Activated CD4-positive, alpha-beta T cell treated with anti-CD3 and anti-CD28 coated beads for 36 hours (primary cell): ENCODE measurements at regions not wholly inside any gene's neighbourhood (a gene's known extent, or its start where the extent isn't known, plus 50 kb on each side); places are given as distances from the start of the nearest gene placed in this dataset.
A peak's percentile ranks its signal among the peaks of the same experiment; 100 is the strongest.

Source experiments
- ATAC-seq: fragments of 200-7000 bp; cut with Tn5 transposase; one replicate; pipeline ENCODE4 v1.10.0; 2021; ENCODE audit warnings: mild to moderate bottlenecking, moderate library complexity
- CTCF ChIA-PET: fragments of 350-600 bp; sonication (Branson Sonifier 250); formaldehyde crosslinking; loops from one replicate; lab custom pipeline; 2021; ENCODE audit warnings: antibody characterized with exemption; lab: Charles Lee
- POLR2A ChIA-PET: fragments of 350-600 bp; sonication (Branson Sonifier 250); formaldehyde crosslinking; loops from one replicate; lab custom pipeline; 2021; ENCODE audit warnings: antibody characterized with exemption, inconsistent platforms; lab: Charles Lee
- DNase-seq: peaks from one replicate; pipeline ENCODE4 v3.0.0-alpha.2; 2020
- H3K27ac Mint-ChIP-seq: one replicate; pipeline ENCODE4 v1.8.0; 2021; ENCODE audit warnings: mixed read lengths
- H3K27me3 Mint-ChIP-seq: one replicate; pipeline ENCODE4 v1.8.0; 2021; ENCODE audit warnings: mixed read lengths
- H3K36me3 Mint-ChIP-seq: one replicate; pipeline ENCODE4 v1.8.0; 2021; ENCODE audit warnings: low read depth, mixed read lengths
- H3K4me1 Mint-ChIP-seq: one replicate; pipeline ENCODE4 v1.8.0; 2021; ENCODE audit warnings: mixed read lengths
- H3K4me3 Mint-ChIP-seq: one replicate; pipeline ENCODE4 v1.8.0; 2021; ENCODE audit warnings: mild to moderate bottlenecking, moderate library complexity, mixed read lengths
- H3K9me3 Mint-ChIP-seq: one replicate; pipeline ENCODE4 v1.8.0; 2021; ENCODE audit warnings: low read depth, mixed read lengths
- intact Hi-C, 2 experiments: fragments of 100-400 bp; cut with DNase I in 1 of 2; cut with micrococcal nuclease in 1 of 2; formaldehyde crosslinking; loops; one replicate each; pipeline versions ENCODE4 v1.14.2 to v1.15.1; 2022 to 2024; cut with DNase I, micrococcal nuclease

DNA sequence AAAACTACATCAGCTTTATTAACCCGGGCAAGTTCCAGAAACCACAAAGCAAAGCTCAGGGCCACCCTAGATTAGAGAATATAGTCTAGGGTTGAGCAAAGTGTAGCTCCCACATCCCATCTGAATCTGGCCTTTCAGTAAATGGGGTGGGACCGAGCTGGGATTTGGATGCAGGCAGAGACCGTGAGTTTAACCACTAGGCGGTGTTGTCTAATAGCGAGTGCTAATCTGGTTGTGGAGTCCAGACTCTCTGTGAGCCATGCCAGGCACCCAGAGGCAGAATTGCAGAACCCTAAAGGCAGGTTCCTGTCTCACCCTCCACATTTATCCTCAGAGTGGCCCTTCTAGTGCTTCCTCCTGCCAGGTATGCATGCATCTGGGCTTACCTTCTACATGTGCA lies 435.9 kb downstream of the TSN start:
- intact Hi-C loops, result no loop called here
- Mint-ChIP-seq H3K27ac (no peak overlapping the region), H3K9me3 (no peaks in the 10 kb centered on the region), H3K4me1 (no peaks in the 10 kb centered on the region), H3K27me3 (peaks cover 5% of the 10 kb centered on the region), H3K36me3 (no peaks in the 10 kb centered on the region), H3K4me3 (no peak overlapping the region)
- ChIA-PET CTCF (no interaction called here), POLR2A (no interaction called here)
- peak; percentile 7 for DNase-seq
- no peak for ATAC-seq

DNA sequence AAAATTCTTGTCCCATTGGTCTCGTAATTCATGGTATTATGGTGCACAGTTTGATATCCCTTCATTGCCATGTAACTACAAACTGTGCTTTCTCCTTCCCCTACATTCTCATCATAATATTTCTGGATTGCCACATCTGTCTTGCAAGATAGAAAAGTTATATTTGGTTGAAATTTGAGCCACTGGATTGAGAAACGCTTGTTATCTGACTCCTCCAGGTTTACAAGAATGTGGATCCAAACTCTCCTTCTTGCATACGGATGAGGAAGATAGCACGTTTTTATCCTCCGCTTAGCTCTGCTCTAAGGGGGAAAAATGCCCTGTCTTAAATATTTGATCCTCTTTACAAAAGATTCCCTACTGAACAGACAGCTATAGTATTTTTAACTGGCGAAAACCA lies 438.2 kb downstream of the TSN start:
- H3K27me3 Mint-ChIP-seq, result peaks cover 2% of the 10 kb centered on the region
- no peaks in the 10 kb centered on the region for H3K36me3 Mint-ChIP-seq
- ChIA-PET CTCF (no interaction called here), POLR2A (no interaction called here)
- H3K4me1 Mint-ChIP-seq, result no peaks in the 10 kb centered on the region
- intact Hi-C loops, result no loop called here
- no peak overlapping the region for H3K4me3 Mint-ChIP-seq
- H3K9me3 Mint-ChIP-seq, result no peaks in the 10 kb centered on the region
- ATAC-seq (no peak), DNase-seq (no peak)
- no peak overlapping the region for H3K27ac Mint-ChIP-seq

DNA sequence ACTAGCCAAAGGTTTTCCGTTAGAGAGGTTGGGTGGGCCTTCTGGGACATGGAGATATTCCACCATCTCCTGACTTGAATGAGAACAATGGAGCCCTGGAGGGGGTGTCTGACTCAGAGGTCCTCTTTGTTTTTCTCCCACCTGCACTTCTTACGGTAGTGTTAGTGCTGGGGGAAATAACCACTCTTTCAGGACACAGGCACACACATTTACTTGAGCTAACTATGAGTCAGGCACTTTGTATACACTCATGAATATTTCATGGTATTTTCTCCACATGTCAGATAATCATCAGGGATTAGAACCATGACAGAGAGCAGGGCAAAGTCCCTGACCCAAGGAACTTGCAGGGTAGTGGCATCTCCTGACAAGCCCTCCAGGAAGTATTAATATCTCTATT lies 439.1 kb downstream of the TSN start:
- CTCF ChIA-PET, result no interaction called here
- no peaks in the 10 kb centered on the region for H3K36me3 Mint-ChIP-seq

DNA sequence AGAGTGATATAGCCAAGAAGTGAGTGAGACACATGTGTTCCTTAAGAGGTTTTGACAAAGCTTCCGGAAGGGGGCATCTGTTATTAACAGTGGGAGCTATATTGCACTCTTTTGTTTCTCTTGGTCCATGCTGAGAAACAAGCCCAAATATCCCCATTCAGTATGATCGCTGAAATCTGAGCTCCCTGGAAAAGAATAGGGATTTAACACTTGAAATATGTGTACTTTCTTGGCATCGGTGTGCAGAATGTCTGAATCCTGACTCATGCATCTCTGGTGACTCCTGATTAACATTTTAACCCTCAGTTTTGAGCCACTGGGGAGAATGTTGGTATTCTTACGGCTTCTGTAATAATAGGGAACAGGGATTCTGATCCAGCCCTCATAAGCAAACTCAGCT lies 448.1 kb downstream of the TSN start:
- intact Hi-C loops, result no loop called here

More for the DNA sequence above, 439.1 kb downstream of the TSN start:
- POLR2A ChIA-PET, result no interaction called here
- peaks cover 2% of the 10 kb centered on the region for H3K27me3 Mint-ChIP-seq
- intact Hi-C loops, result no loop called here
- ATAC-seq (no peak), DNase-seq (no peak)
- no peaks in the 10 kb centered on the region for H3K4me1 Mint-ChIP-seq
- no peak overlapping the region for H3K4me3 Mint-ChIP-seq
- H3K9me3 Mint-ChIP-seq, result no peaks in the 10 kb centered on the region
- H3K27ac Mint-ChIP-seq, result no peak overlapping the region

DNA sequence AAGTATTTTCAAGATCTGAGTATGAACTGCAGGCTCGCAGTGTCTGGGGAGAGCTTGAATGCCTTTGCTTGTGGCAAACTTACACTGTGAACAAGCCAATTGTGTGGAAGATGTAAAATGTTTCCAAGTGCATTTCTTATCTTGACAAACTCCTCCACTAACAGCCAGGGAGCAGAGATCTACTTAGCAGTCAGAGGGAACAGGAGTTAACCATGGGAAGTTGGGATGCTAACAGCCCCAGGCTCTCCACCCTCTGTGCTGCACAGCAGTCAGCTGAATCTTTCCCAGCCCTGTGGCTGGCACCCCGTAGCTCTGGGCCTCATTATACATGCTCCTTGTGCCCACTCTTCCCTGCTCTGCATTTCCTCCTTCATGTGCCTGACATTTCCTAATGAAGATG lies 450.2 kb downstream of the TSN start:
- no peaks in the 10 kb centered on the region for H3K4me1 Mint-ChIP-seq
- H3K36me3 Mint-ChIP-seq, result no peaks in the 10 kb centered on the region
- POLR2A ChIA-PET, result no interaction called here
- CTCF ChIA-PET, result no interaction called here
- intact Hi-C loops, result no loop called here
- H3K4me3 Mint-ChIP-seq, result no peak overlapping the region
- ATAC-seq (no peak), DNase-seq (no peak)
- no peaks in the 10 kb centered on the region for H3K9me3 Mint-ChIP-seq
- H3K27ac Mint-ChIP-seq, result no peak overlapping the region
- no peaks in the 10 kb centered on the region for H3K27me3 Mint-ChIP-seq

More for the DNA sequence above, 448.1 kb downstream of the TSN start:
- H3K27ac Mint-ChIP-seq, result no peak overlapping the region
- no peaks in the 10 kb centered on the region for H3K36me3 Mint-ChIP-seq
- no peak for ATAC-seq
- H3K4me1 Mint-ChIP-seq, result no peaks in the 10 kb centered on the region
- no peaks in the 10 kb centered on the region for H3K9me3 Mint-ChIP-seq
- no peak overlapping the region for H3K4me3 Mint-ChIP-seq
- DNase-seq, result no peak
- ChIA-PET POLR2A (no interaction called here), CTCF (interaction anchor here (0.6 kb wide), 1 partner anchor 1110 kb away, joined by 3 read pairs; no protein-coding TSS in a partner anchor)
- no peaks in the 10 kb centered on the region for H3K27me3 Mint-ChIP-seq

DNA sequence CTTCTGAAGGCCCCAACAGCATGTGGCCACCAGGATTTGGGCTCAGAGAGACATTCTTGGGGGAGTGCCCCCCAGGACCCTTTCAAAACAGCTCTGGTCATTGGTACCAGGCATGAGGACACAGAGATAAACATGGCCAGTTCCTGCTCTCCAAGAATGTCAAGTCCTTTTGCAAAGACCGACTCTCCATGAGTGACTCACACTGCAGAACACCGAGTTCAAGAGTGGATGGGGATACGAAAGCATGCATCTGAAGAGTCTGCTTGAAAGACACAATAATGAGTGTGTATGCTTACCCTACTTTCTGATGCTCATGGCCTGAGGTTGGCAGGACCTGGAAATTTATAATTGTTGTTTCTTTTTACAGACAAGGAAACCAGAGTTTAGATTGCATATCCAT lies 450.6 kb downstream of the TSN start:
- Mint-ChIP-seq H3K36me3 (no peaks in the 10 kb centered on the region), H3K27ac (no peak overlapping the region), H3K4me3 (no peak overlapping the region), H3K9me3 (no peaks in the 10 kb centered on the region), H3K27me3 (no peaks in the 10 kb centered on the region), H3K4me1 (no peaks in the 10 kb centered on the region)
- no peak for DNase-seq
- ATAC-seq, result no peak
- intact Hi-C loops, result no loop called here
- CTCF ChIA-PET, result interaction anchor here (0.5 to 0.8 kb wide), 2 partner anchors 317 to 1061 kb away, joined by 3 to 4 read pairs; no protein-coding TSS in a partner anchor
- POLR2A ChIA-PET, result no interaction called here

DNA sequence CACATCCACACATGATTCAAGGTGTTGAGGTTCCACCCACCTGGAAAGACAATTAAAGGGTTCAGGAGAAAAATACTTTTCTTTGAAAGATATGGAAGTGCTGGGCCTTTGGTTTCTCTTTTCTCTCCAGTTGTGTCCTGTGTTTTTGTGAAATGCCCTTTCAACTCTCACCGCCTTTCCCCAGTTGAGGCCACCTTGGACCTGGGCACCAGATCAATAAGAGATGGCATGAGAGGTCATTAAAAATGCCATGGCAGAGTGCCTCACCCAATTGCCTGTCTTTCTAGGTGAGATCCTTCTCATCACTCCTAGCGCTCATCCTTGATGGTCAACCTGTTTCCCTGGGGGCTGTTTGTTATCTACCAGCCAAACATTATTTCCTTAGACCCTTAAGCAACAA lies 453.9 kb downstream of the TSN start:
- no peak for ATAC-seq

DNA sequence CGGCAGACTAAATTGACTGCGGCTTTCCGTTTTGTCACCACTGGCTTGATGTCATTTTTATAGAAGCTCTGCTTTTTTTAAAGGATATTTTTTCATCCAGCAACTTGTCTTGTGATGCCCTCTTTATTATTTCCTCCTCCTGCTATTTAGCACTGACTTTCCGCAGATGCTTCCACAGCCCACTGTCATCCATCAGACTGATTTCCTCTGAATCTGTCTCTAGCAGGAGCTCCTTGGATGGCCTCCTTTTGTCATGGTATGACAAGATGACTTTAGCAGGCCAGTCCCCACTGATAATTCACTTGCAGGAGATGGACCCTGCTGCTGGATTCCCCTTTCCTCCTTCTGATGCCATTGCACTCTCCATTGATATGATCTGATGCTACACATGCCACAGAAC lies 454.6 kb downstream of the TSN start:
- no peak for ATAC-seq
- Mint-ChIP-seq H3K4me1 (no peaks in the 10 kb centered on the region), H3K4me3 (no peak overlapping the region), H3K36me3 (no peaks in the 10 kb centered on the region), H3K27ac (no peak overlapping the region), H3K9me3 (no peaks in the 10 kb centered on the region), H3K27me3 (no peaks in the 10 kb centered on the region)
- no peak for DNase-seq
- intact Hi-C loops, result no loop called here
- ChIA-PET CTCF (no interaction called here), POLR2A (no interaction called here)

More for the DNA sequence above, 453.9 kb downstream of the TSN start:
- H3K27me3 Mint-ChIP-seq, result no peaks in the 10 kb centered on the region
- no peak overlapping the region for H3K27ac Mint-ChIP-seq
- CTCF ChIA-PET, result no interaction called here
- H3K4me3 Mint-ChIP-seq, result no peak overlapping the region
- H3K36me3 Mint-ChIP-seq, result no peaks in the 10 kb centered on the region
- H3K9me3 Mint-ChIP-seq, result no peaks in the 10 kb centered on the region
- no peaks in the 10 kb centered on the region for H3K4me1 Mint-ChIP-seq
- intact Hi-C loops, result no loop called here
- POLR2A ChIA-PET, result no interaction called here
- DNase-seq, result no peak

DNA sequence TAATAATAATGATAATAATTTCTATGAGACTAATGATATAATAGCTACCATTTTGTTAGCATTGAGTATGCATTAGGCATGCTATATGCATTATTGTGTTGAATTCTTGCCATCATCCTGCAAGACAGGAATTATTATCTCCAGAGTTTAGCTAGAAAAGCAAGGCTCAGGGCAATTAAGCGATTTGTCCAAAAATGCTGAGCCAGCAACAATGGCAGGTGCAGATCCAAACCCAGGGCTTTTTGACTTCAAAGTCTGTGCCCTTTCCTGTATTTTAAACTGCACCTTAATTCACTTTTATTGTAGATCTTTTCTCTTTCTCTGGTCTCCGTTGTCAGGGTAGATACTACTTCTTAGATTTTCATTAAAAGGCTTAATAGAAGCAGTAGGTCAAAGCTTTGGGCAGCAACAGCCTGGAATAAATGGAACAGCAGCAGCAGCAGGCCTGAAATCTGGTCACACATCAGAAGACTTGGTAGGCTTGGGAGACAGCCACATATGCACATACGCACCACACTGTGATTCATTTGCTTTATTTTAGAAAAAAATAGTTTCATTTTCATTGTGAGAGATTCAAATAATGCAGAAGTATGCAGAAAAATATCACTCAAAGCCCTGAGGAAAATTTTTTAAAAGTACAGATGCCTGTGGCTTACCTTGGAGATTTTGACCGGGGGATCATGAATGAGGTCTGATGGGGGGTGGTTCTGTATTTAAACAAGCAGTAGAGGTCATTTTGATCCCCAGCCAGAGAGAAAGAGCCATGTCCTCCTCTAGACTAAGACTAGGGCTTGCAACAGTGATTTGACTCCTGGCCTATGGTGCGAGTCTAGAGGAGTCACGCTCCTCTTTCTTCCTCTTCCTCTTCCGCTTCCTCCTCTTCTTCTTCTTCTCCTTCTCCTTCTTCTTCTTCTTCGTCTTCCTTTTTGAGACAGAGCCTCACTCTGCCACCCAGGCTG lies 455.7 kb downstream of the TSN start:
- no peak for ATAC-seq
- POLR2A ChIA-PET, result no interaction called here
- no peaks in the 10 kb centered on the region for H3K36me3 Mint-ChIP-seq
- intact Hi-C loops, result no loop called here
- H3K4me1 Mint-ChIP-seq, result no peaks in the 10 kb centered on the region
- no peaks in the 10 kb centered on the region for H3K27me3 Mint-ChIP-seq
- no peak for DNase-seq
- no peak overlapping the region for H3K27ac Mint-ChIP-seq
- CTCF ChIA-PET, result no interaction called here
- H3K9me3 Mint-ChIP-seq, result no peaks in the 10 kb centered on the region
- H3K4me3 Mint-ChIP-seq, result no peak overlapping the region

DNA sequence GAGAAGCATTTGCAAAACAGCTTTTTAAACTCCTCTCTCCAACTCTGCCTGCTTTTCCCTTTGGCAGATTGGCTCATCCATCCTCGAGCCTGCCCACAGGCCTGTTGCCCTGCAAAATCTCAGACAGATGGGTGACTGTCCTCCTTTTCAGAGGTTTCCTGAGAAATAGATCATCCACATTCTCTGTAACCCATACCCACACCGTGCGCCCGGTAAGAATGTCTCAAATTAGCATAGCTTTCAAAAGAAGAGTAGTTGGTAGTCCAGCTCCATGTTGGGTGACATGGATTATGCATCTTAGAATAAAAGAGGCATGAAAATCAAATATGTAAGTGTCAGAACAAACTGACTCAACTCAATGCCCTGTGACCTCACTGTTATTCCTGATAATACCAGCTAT lies 457.9 kb downstream of the TSN start:
- ATAC-seq (no peak), DNase-seq (no peak)
- Mint-ChIP-seq H3K27ac (no peak overlapping the region), H3K4me3 (no peak overlapping the region), H3K36me3 (no peaks in the 10 kb centered on the region), H3K4me1 (no peaks in the 10 kb centered on the region), H3K27me3 (no peaks in the 10 kb centered on the region), H3K9me3 (no peaks in the 10 kb centered on the region)
- CTCF ChIA-PET, result no interaction called here
- intact Hi-C loops, result no loop called here
- POLR2A ChIA-PET, result no interaction called here

DNA sequence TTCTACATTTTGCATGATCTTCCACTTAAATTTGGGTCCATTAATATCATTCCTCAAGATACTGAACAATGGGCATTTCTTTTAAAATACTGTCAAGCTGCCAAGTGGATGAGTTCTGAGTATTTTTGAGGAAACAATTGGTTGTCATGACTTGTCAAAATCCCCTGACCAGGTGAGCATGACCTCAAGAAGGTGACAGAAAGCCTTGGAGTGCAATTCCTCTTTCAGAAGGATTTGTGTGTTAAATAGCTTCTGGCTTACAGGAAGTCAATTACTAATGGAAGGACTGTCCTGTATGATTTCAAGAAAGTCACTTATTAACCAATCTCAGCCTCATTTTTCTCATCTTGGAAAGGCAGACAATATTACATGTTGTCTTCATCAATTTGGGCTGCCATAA lies 460.6 kb downstream of the TSN start:
- intact Hi-C loops, result no loop called here
- Mint-ChIP-seq H3K4me3 (no peak overlapping the region), H3K36me3 (no peaks in the 10 kb centered on the region), H3K27ac (no peak overlapping the region), H3K4me1 (no peaks in the 10 kb centered on the region), H3K27me3 (no peaks in the 10 kb centered on the region), H3K9me3 (no peaks in the 10 kb centered on the region)
- ATAC-seq (no peak), DNase-seq (no peak)
- ChIA-PET CTCF (interaction anchor here (0.7 kb wide), 2 partner anchors 37 to 859 kb away, joined by 3 read pairs; no protein-coding TSS in a partner anchor), POLR2A (no interaction called here)

DNA sequence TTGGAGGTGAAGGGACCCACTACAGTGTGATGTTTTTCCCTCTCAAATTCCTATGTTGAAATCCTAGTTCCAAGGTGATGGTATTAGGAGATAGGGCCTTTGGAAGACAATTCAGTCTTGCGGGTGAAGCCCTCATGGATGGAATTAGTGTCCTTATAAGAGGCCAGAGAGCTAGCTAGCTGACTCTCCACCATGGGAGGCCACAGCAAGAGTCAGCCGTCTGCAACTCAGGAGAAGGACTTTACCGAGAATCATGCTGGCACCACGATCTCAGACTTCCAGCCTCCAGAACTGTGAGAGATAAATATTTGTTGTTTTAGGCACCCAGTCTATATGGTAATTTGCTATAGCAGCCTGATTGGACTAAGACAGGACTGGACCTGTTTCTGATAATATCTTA lies 461.4 kb downstream of the TSN start:
- DNase-seq, result no peak
- ATAC-seq, result no peak
- Mint-ChIP-seq H3K27me3 (no peaks in the 10 kb centered on the region), H3K9me3 (no peaks in the 10 kb centered on the region), H3K36me3 (no peaks in the 10 kb centered on the region), H3K4me1 (no peaks in the 10 kb centered on the region), H3K4me3 (no peak overlapping the region), H3K27ac (no peak overlapping the region)
- ChIA-PET POLR2A (no interaction called here), CTCF (no interaction called here)
- intact Hi-C loops, result no loop called here
